Osteocyte (in vitro differentiated cells): ENCODE measurements at regions not wholly inside any gene's neighbourhood (a gene's known extent, or its start where the extent isn't known, plus 50 kb on each side); places are given as distances from the start of the nearest gene placed in this dataset.

Experiments
- DNase-seq: peaks from one replicate; pipeline ENCODE4 v3.0.0; 2021; ENCODE audit warnings: mixed read lengths; ENCODE audit not compliant: unreplicated experiment; ENCODE audit errors: extremely low spot score
- H3K27ac Mint-ChIP-seq: one replicate; pipeline ENCODE4 v1.8.0; 2021; ENCODE audit warnings: mild to moderate bottlenecking, mixed read lengths; ENCODE audit not compliant: unreplicated experiment
- H3K27me3 Mint-ChIP-seq: one replicate; pipeline ENCODE4 v1.8.0; 2021; ENCODE audit warnings: mixed read lengths; ENCODE audit not compliant: unreplicated experiment
- H3K36me3 Mint-ChIP-seq: one replicate; pipeline ENCODE4 v1.8.0; 2021; ENCODE audit warnings: mixed read lengths; ENCODE audit not compliant: unreplicated experiment
- H3K4me1 Mint-ChIP-seq: one replicate; pipeline ENCODE4 v1.8.0; 2021; ENCODE audit warnings: mixed read lengths; ENCODE audit not compliant: unreplicated experiment
- H3K4me3 Mint-ChIP-seq: one replicate; pipeline ENCODE4 v1.8.0; 2021; ENCODE audit warnings: mild to moderate bottlenecking, moderate library complexity, mixed read lengths; ENCODE audit not compliant: unreplicated experiment
- H3K9me3 Mint-ChIP-seq: one replicate; pipeline ENCODE4 v1.8.0; 2021; ENCODE audit warnings: mixed read lengths; ENCODE audit not compliant: unreplicated experiment
- CTCF ChIP-seq: fragments of 200-600 bp; sonication (generic); IDR thresholded peaks from 2 replicates; pipeline ENCODE4 v1.5.0; 2021; ENCODE audit warnings: antibody characterized with exemption, mild to moderate bottlenecking, moderate library complexity

- H3K9me3 Mint-ChIP-seq = no peaks in the 10 kb centered on the region
- no peak for DNase-seq
- no peaks in the 10 kb centered on the region for H3K4me1 Mint-ChIP-seq
- H3K36me3 Mint-ChIP-seq = no peaks in the 10 kb centered on the region
- no peak overlapping the region for H3K4me3 Mint-ChIP-seq
- no peak for TF ChIP-seq CTCF
- no peak overlapping the region for H3K27ac Mint-ChIP-seq
- peaks cover 7% of the 10 kb centered on the region for H3K27me3 Mint-ChIP-seq
Measured at GRCh38 chr15:93282808-93283207, 193.8 kb upstream of the RGMA start.

- Mint-ChIP-seq H3K9me3 (no peaks in the 10 kb centered on the region), H3K27ac (no peak overlapping the region), H3K27me3 (peaks cover 7% of the 10 kb centered on the region), H3K4me1 (no peaks in the 10 kb centered on the region), H3K4me3 (no peak overlapping the region), H3K36me3 (no peaks in the 10 kb centered on the region)
- DNase-seq = no peak
- TF ChIP-seq CTCF = no peak
Measured at GRCh38 chr15:93278783-93279182, 189.8 kb upstream of the RGMA start.

GRCh38 chr15:93278006-93278405 lies 189.0 kb upstream of the RGMA start:
- Mint-ChIP-seq H3K27me3 (peaks cover 7% of the 10 kb centered on the region), H3K36me3 (no peaks in the 10 kb centered on the region), H3K4me3 (no peak overlapping the region), H3K4me1 (no peaks in the 10 kb centered on the region), H3K9me3 (peaks cover 1% of the 10 kb centered on the region), H3K27ac (no peak overlapping the region)
- TF ChIP-seq CTCF = no peak
- no peak for DNase-seq

DNA sequence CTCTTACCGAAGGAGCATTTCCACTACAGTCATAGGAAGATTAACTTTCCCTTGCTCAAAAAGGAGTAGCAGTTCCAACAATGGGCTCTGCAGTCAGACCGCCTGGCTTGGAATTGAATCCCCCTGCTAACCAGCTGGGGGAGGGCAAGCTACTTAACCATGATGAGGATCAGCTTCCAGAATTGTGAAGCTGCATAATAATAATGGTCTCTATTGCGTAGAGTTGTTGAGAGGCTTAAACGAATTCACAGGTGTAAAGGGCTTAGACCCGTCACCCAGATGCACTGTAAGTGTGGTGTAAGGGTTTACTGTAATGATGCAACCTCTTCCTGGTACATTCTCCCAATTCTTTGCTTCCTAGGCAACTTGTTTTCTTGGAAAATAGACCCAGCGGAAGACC lies 185.2 kb upstream of the RGMA start:
- H3K9me3 Mint-ChIP-seq = peaks cover 14% of the 10 kb centered on the region
- DNase-seq = peak; percentile 66
- no peaks in the 10 kb centered on the region for H3K27me3 Mint-ChIP-seq
- H3K4me1 Mint-ChIP-seq = no peaks in the 10 kb centered on the region
- H3K4me3 Mint-ChIP-seq = no peak overlapping the region
- H3K27ac Mint-ChIP-seq = no peak overlapping the region
- no peak for TF ChIP-seq CTCF
- H3K36me3 Mint-ChIP-seq = no peaks in the 10 kb centered on the region

GRCh38 chr15:93271871-93272270 lies 182.9 kb upstream of the RGMA start:
- DNase-seq = peak; percentile 53
- H3K4me1 Mint-ChIP-seq = no peaks in the 10 kb centered on the region
- H3K9me3 Mint-ChIP-seq = peaks cover 24% of the 10 kb centered on the region
- no peaks in the 10 kb centered on the region for H3K27me3 Mint-ChIP-seq
- H3K4me3 Mint-ChIP-seq = no peak overlapping the region
- TF ChIP-seq CTCF = no peak
- H3K36me3 Mint-ChIP-seq = no peaks in the 10 kb centered on the region
- no peak overlapping the region for H3K27ac Mint-ChIP-seq
